ELF-1 (cell line): ENCODE measurements at regions not wholly inside any gene's neighbourhood (a gene's known extent, or its start where the extent isn't known, plus 50 kb on each side); places are given as distances from the start of the nearest gene placed in this dataset.

Source experiments
- DNase-seq: peaks from one replicate; pipeline ENCODE4 v3.0.0-alpha.2; 2016; ENCODE audit warnings: low read depth, low spot score

GRCh38 chr5:2038321-2039179 is 155.8 kb upstream of the IRX4 start:
- peak; percentile 97 for DNase-seq

DNA sequence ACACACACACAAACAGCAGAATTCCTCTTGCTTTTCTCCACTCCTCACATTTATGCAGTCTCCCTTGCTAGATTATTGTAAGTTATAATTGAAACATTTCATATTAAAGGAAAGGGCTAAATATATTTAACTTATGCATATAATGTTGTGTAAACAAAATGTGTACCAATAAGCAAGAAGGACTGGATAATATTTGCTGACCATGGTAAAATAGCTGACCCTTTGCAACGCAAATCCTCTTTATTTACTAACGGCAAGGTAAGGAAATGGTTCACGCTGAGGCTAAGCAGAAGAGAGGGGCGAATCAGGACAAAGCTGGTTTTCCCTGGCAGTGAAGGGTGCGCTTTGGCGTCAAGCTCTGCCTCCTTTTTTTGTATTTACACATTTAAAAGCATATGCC is 154.2 kb upstream of the IRX4 start:
- DNase-seq: no peak

GRCh38 chr5:2032432-2032831 is 149.7 kb upstream of the IRX4 start:
- DNase-seq: no peak

DNA sequence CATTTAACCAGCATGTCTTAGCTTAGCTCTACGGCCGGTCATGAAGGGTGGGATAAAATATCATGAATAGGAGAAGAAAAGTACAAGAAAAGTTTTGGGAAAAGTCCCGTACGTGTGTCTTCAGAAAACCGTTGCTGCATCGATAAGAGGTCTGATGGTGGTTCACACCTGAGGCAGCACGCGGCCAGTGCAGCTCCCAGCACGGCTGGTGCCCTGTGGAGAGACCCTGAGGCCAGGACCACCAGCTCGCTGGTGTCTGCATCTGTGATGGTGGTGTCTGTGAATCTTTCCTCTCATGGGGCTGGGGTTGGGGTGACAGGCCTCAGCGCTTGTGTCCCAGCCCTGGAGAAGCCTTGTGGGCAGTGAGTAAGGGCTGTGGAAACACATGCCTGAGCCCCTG is 148.9 kb upstream of the IRX4 start:
- DNase-seq: no peak

DNA sequence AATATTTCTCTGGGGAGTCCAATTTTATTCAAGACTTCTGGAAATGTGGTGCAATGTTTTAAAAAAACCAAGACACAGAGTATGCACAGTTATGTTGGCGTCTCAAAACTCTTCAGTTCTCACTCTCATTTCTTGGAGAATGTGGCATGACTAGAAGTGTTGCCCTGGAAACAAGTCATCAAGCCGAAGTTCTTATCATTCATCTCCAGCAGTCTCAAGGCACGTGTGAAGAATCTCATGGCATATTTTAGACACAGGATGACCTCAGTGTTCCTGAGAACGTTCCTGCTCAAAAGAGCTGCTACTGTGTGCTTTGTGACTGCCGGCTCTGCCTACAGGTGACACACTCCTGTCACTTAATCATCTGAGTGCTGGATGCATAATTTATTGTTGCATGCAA is 147.4 kb upstream of the IRX4 start:
- DNase-seq: no peak

DNA sequence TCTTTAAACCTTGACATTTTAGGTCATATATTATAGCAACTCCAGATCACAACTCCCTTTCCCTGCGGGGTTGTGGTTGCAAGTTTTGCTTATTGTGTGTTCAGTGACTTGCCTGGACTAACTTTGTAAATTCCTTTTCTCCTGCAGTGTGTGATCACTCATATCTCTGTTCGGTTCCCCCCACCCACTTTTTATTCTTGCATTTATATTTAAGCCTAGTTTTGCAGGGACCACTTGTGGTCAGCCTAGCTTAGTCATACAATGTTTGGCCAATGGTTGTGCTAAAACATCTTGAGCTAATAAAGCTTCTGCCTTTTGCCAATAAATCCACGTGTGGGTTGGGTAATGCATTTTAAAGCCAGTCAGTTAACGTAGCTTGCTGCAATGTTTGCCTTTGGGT is 146.5 kb upstream of the IRX4 start:
- no peak for DNase-seq

GRCh38 chr5:2027790-2028189 is 145.1 kb upstream of the IRX4 start:
- DNase-seq: no peak

- no peak for DNase-seq
These were observed 142.4 kb upstream of the IRX4 start for GRCh38 chr5:2024986-2025721.

DNA sequence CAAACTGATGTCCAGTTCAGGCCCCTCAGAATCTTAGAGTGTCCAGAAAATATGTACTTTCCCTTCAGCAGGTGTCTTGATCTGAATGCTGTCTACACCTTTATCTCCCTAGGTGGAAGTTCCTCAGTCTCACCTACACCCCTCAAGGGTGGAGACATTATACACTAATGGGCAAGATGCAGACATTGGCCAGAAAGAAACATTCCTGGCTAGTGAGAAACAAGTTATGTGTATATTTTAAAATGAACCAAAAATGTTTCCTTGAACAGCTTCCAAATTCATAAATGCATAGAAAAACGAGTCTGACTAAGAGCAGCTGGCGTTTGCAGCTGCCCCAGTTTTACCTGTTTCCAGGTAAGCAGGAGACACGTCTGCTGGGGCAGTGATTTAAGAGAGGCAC is 140.5 kb upstream of the IRX4 start:
- DNase-seq: no peak

- DNase-seq: no peak
These were observed 139.7 kb upstream of the IRX4 start for GRCh38 chr5:2022436-2022835.

DNA sequence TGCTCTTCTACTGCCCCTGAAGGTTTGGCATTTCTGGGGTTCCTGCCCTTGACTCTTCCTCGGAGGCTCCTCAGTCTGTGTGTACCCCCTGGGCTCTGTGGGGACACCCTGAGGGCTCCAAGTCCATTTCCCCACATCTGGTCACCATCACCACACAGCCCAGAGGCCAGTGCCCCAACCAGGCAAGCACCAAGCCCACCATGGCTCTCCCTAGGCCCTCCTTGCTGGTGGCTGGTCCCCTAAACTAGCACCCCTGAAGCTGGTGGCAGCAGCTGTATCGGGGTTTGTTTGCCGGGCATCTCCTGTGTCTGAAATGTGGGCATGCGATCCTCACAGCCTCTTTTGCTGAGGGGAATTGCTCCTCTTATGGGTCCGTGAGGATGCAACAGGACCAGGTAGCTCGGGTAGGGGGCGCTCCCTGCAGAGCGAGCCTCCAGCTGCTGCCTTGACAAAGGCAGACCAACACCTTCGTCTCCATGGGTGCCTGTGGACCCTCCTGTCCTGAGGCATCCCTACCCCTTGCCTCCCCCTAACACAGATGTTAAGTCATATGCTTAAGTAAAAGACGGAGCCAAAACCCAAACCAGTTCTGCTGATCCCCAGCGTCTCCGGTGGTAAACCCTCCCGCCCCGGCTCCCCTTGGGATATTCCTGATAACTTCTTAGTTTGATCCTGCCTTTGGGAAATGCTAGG is 138.9 kb upstream of the IRX4 start:
- no peak for DNase-seq

DNA sequence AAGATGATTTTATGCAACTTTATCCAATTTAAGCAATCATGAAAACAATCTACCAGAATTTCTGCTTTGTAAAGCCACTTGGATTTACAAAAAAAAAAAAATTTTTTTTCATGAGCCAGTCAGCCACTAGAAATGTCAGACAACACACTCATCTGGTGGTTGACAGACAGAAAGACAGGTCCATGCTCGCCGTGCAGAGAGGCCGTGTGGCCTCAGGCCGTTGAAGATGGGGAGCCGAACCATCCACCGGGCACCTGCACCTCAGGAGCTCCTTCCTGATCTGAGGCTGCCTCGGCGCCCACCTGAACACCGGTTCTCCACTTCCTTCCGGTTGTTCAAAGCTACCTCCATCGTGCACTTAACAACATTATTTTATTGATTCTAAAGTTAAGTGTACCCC is 138.0 kb upstream of the IRX4 start:
- no peak for DNase-seq

DNA sequence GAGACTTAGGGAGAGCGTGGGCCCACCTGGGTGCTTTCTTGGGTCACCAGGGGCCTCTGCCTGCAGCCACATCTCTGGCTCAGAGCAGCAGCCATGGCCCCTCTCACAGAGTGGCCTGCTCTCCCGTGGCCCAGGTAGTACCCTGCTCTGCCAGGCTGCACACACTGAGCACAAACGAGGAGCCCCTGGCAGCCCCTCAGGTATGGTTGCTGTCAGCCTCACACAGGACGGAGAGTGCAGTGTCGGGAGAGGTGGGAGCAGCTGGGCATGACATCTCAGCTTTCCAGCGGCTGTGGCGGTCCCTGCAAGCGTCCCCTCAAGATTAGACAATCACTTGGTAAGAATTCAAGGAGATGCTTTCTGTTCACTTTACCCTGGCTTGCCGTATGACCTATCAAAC is 137.0 kb upstream of the IRX4 start:
- no peak for DNase-seq

DNA sequence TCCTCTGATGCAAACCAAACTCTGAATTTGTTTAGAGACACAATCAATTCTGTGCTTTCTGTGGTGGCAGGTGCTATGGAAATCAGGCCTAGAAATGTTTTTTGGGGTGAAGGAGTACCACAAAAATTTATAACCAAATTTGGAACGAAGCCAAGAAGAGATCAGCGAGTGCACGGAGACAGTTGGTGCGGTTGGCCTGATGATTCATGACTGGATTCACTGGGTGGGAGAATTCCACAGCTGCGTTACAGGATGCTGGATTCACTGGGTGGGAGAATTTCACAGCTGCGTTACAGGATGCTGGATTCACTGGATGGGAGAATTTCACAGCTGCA is 135.6 kb upstream of the IRX4 start:
- DNase-seq: no peak

DNA sequence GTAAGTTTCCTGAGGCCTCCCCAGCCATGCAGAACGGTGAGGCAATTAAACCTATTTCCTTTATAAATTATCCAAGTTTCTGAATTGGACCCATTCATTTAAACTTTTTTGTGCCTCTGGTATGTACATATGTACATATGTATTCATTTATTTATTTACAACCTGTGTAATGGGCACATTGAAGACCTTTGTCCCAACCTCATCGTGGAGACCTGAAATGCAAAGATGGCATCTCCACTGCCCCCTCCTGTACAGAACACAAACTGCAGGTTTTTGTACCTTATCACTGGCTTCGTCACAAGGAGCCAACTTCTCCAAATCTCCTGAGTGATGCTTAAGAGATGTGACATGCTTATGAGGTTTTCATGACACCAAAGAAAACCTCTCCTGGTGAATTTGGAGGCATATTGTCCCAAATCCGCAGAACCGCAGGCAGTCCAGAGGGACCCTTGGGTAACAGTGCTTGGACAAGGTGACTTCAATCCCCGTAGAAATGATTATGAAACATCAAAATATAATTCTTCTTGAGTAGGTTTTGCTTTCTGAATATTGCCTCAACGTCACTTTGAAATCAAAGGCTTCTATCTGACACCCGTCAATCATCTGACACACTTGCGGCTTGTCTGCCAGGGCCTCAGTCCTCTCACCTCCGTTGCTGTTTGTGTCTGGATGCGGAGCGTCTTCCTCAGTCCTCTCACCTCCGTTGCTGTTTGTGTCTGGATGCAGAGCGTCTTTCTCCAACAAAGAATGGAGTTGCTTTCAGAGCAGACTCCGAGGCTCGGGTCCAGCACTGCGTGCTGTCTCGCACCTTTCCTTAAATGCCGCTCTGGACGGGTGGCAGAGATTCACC is 135.0 kb upstream of the IRX4 start:
- peak; percentile 56 for DNase-seq

DNA sequence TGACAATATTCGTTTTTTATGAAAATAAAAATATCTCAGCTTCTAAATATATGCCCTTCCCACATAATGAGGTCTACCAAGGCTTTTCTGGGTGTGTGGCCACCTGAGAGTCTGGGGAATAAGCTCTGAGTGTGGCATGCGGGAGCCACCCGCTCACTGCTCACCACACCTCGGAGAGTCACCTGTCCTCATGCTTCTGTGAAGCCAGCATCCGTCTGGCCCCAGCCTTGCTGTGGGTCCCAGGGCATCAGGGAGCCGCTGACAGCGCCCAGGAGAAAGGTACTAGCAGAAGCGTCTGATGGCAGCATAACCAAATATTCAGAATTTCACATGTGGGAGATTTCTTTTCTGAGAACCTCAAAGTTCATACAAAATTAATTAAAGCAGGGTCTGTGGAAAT is 133.2 kb upstream of the IRX4 start:
- DNase-seq: no peak

GRCh38 chr5:2015124-2015848 is 132.6 kb upstream of the IRX4 start:
- DNase-seq: no peak

GRCh38 chr5:2014058-2014610 is 131.4 kb upstream of the IRX4 start:
- no peak for DNase-seq

- DNase-seq: no peak
These were observed 130.8 kb upstream of the IRX4 start for GRCh38 chr5:2013301-2014057.

DNA sequence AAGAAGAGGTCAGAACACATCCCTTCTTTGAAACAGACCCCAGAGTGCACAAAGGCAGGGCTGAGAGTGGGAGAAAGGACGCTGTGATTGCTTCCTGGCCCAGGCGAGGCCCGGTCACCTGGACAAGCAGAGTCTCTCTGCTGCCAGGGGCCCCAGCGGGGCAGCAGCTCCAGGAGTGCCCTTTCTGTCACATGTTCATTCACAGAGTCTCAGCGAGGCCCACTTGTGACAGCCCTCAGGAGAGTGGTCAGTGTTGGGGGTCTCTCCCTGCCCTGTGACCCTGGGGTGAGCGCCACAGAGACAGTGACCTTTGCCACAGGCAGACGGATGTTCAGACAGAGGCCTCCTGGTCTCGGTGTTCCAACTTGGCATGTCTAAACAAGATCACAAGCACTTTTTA is 130.2 kb upstream of the IRX4 start:
- DNase-seq: no peak
